Stimulated activated CD4-positive, alpha-beta T cell treated with anti-CD3 and anti-CD28 coated beads, TNF-alpha, amount 100 ng/mL, for 1 hour (primary cell): ENCODE measurements at regions not wholly inside any gene's neighbourhood (a gene's known extent, or its start where the extent isn't known, plus 50 kb on each side); places are given as distances from the start of the nearest gene placed in this dataset.
A peak's percentile ranks its signal among the peaks of the same experiment; 100 is the strongest.
"Not testable (repeated sequence)": the region's sequence is repeated elsewhere in the genome, so short reads cannot be mapped to it uniquely, and the experiment has no call there.

Experiments used
- DNase-seq, 3 donors: peaks; one replicate each; pipeline ENCODE4 v3.0.0-alpha.2; 2020; ENCODE audit warnings: low read depth in 3 of 3, low spot score in 1 of 3

DNA sequence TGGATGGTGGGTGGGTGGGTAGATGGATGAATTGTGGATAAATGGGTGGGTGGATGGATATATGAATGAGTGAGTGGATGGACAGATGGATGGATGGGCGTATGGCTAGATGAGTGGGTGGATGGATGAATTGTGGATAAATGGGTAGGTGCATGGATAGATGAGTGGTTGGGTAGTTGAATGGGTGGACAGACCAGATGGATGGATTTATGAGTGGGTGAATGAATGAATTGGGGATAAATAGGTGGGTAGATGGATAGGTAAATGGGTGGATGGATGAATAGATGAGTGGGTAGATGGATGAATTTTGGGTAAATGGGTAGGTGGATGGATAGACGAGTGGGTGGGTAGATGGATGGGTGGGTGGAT lies 108.7 kb downstream of the NPIPB11 start:
- not testable (repeated sequence) for DNase-seq

DNA sequence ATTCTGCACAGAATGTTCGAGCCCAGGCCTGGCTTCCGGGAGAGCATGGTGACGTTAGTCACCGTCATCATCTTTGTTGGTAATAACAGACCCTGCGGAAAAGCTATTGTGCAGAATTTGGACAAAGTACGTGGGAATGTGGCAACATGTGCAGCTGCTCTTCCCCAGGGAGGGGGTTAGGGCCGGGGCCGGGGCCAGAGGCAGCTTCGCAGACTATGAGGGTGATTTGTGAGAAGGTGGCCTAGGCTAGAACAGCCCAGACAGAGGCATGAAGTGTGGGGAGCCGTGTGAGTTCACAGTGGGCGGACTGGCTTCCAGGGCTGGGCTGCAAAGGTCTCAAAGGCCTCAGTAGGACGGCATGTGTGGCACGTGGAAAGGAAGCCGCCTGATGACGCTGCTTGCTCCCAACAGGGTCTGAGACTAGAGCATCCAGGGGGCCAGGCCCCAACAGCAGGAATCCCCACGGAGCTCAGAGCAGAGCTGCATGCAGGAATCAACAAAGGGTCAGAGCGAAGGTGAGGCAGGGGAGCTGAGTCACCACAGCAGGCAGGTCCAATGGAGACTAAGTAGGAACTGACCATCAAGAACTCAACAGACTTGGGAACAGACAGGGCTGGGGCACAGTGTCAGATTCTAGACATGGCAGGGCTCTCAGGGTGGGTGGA lies 109.2 kb downstream of the NPIPB11 start:
- DNase-seq, result not testable (repeated sequence)

DNA sequence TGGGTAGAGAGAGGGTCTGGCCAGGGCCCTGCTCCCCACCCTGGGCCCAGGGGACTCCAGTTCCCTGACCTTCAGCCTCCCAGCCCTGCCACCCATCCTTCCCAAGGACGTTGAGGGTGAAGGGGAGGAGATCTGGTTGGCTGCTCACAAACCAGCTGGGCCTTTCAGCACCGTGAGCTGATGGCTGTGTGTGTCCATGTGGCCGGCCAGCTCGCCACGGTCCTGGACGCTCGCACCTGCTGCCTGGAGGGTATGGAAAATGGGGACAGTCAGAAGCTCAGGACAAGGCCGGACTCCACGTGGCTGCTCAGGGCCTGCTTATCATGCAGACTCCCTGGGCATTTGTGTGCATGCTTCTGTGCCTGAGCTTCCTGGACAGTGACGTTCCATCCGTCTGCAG lies 110.3 kb downstream of the NPIPB11 start:
- DNase-seq, result not testable (repeated sequence)

DNA sequence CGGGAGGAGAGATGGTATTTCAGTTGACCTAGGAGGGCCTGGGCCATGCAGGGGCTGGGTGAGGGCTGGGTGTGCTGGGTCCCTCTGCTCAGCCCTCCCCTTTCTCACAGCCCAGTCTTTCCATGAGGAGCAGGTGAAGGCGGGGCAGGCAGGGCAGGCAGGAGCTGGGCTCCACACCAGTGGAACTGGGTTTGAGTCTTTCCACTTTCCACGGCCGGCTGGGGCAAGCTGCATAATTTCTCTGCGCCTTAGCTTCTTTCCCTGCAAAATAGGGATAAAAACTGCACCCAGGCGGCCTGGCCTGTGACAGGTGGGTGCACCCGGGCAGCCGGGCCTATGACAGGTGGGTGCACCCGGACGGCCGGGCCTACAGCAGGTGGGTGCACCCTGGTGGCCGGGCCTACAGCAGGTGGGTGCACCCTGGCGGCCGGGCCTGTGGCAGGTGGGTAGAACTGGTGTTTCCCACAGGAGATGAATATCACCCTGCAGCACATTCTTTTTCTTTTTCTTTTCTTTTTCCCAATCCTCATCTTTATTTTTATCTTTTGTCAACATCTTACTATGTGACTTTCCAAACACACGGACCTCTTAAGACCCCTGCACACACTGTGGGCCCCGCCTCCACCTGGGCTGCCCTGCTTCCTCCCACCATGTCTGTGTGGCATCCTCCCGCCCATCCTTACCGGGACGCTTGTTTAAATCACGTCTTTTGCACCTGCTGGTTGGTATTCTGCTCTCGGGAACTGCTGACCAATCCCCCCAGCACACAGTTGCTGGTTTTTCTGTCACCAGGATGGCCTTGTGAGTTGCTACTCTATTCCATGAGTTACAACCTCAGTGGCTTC lies 111.3 kb downstream of the NPIPB11 start:
- not testable (repeated sequence) for DNase-seq

DNA sequence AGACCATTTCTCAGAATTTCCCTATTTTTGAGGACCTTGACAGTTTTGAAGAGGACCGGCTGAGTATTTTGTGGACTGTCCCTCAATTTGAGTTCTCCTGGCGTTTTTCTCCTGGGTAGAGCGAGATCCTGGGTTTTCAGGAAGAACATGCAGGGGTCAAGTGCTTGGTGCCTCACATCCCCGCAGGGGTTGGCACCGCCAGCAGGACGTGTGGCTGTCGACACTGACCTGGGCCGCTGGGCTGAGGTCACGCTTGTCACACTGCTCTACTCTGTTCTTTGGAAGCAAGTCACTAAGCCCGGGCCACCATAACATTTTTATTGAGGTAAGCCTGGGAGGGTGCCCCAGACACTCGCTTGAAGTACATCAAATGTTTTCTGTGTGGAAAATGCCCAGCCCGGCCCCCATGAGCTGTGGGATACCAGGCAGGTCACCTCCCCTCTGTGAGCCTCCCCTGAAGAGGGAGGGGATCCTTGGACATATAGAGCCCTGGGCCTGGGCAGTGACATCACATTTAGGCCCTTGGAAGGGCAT lies 112.0 kb downstream of the NPIPB11 start:
- not testable (repeated sequence) for DNase-seq

DNA sequence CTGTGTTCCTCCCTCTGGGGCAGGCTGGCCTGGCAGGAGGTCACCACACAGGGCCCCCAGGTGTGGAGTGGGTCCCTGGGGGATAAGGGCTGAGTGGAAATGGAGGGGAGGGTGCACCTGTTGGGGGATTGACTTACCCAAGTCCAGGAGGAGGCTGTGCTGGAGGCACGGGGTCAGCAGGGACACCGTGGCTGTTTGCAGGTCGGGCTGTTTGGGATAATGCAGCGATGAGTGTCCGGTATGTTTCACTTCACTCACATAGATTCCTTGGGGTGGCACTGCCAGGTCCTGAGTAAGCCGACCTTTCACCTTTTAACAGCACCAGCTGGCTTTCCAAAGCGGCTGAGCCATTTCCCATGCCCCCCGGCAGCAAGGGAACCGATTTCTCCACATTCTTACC lies 113.0 kb downstream of the NPIPB11 start:
- DNase-seq, result not testable (repeated sequence)

DNA sequence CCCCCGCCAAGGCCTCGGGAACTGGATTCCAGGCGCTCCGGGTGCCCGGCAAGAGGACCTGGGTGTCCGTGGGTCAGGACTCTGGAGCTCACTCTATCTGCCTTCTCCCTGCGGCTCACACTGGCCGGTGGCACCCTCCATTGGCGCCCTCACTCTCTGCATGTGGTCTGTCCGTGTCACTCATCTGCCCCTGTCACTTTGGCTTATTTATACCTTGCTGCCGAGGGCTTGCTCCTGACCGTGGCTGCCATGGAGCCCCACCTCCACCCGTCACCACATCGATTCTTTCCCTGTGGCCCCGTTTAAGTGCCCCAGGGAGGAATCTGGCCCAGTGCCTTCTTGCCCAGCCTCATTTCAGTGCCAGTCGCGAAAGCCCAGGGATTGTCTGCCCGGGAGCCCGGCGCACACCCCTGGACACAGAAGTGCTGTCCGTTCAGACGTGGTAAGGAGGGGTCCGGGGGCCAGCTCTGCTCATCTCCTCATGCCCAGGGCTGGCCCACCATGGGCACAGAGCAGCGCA lies 113.5 kb downstream of the NPIPB11 start:
- not testable (repeated sequence) for DNase-seq

DNA sequence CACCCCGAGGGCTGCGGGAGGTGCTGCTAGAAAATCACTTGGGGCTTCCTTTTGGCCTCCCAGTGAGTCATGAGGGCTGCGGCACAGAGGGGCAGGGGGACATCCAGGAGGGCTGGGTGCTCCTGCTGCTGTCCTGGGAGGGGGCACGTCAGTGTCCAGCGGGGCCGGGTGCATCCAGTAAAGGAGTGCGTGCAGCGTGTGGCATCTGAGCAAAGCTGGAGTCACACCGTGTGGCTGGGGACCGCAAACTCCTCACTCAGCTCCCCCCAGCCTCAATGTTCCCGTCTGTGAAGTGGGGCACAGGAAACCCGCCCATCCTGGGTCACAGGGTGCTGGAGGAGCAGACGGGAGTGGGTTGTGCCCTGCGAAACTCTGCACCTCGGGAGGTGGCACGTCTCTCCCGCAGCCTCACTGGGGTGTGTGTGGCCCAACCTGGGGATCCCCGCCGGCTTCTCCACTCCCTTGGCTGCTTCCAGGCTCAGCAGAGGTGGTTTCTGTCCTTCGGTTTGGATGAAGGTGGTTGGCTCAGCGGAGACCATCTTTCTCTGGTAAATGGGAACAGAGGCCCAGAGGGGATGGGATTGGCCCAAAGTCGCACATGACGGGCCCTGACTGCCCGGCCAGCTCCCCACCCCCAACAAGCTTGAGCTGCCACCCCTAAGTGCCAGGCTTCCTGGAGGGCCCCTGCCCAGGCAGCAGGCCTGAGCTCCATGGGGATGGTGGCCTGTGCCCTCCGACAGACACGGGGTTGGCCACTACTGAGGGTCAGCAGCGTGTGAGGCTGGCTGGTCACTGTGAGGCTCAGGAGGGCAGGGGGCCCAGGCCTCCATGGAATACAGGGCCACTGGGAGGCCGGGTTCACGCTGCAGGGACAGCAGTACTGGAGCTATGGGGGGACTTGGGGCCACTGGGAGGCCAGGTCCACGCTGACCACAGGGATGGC lies 114.9 kb downstream of the NPIPB11 start:
- not testable (repeated sequence) for DNase-seq

DNA sequence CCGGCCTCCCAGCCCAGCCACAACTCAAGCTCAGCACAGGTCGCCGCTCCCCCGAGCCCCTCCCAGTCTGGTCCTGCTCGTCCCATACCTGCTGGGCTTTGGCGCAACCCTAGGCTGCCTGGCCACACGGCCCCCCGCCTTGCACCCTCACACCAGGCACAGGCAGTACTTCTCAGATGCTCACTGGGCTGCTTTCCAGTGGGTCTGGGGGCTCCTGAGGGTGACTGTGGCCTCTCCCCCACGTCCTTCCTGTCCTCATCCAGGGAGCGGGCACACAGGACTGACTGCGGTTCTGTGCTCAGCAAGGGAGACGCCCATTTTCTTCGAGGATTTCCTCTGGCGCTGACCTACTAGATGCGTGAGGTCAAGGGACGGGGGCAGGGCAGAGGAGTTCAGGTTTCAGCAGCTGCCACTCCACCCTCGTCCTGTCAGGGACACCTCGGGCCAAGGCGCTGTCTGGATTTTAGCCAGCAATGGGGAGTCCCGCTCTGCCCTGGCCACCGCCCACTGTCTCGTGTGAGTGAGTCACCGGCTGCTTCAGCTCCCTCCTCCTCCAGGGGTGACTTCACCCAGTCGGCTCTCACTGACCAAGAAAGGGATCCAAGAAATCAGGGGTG lies 115.8 kb downstream of the NPIPB11 start:
- DNase-seq, result peak; percentile 12 to 39 (median 22)

DNA sequence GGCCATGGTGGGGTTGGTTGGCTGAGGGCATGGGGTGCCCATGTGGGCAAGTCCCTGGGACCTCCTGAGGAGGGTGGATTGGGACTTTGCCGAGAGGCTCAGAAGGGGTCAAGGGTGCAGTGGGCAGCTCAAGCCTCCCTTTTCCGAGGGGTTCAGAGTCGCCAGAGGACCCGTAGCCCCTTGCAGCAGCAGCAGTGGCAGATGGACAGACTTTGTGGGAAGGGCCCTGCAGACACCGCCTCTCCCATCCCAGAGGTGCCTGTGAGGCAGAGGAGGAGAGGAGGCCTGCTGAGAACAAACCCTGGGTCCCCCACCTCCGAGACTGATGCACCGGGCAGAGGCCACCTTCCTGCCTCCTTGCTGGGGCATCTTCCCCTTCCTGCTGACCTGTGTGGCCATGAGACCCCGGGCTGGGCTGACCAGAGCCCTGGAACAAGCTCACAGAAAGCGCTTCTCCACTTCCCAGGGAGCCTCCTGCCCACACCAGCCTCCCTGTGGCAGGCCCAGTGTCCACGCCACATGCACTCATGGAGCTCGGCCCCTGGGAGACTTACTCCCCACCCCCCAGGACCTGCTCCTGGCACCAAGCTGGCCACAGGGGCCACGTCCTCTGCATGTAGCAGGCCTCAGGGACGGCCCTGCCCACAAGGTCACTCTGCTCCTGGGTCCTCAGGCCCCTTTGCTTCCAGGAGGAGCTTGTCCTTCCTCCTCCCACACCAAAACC lies 116.8 kb downstream of the NPIPB11 start:
- DNase-seq, result not testable (repeated sequence)

DNA sequence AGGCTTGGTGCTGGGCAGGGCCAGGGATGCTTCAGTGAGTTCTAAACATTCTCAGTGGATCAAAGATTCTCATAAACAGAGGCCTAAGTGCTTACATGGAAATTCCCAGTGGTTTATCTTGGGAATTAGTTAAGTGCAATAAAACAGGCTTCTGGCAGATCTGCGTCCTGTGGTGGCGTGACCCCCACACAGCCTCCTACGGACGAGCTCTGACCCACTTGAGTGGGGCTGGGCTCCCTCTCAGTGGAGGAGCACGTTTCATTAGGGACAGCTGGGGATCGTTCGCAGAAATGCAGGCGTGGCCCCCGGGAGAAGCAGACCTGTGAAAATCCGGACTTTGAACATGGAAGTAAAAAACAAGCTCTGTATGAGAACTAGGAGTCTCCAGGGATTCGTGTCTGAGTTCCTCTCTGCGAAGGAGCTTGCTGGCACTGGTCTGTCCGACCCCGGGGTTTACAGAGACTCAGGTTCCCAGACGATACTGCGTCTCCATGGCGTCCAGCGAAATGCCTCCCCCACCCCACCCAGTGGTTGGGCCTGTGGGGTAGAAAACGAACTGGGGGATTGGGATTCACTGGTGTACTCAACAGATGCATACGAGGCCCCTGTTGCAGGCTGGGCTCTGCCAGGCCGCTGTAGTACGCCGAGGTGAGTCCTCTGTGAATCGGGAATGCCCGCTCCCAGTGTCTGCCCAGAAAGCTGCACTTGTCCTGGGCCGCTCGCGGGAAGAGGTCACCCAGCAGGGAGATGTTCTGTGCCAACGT lies 117.6 kb downstream of the NPIPB11 start:
- not testable (repeated sequence) for DNase-seq

DNA sequence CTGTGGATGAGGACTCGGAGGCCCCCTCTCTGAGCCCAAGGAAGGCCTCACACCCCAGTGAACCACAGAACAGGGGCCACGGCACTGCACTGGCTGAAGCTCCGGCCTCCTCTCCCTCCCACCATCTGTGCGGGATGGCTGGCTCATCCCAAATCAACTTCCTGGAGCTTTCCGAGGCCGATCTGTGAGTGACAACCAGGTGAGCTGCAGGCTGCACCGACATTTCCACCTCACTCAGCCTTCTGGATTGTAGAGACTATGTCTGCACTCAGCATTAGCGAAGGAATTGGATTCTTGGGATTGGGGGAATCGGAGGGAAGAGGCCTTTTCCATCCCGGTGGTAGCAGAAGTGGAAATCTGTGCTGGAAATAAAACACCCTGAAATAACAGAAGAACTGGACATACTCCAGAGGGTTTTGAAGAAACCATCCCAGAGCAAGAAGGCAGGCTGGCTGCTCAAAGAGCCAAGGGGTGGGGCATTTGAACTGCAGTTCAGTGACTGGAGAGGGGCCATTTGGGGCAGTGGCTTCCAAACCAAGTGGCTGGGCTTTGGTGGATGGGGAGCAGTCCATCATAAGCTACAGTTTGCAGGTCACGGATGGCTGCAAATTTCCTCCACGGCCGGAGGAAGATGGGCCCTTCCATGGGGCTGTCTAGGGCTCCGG lies 118.5 kb downstream of the NPIPB11 start:
- DNase-seq, result not testable (repeated sequence)

DNA sequence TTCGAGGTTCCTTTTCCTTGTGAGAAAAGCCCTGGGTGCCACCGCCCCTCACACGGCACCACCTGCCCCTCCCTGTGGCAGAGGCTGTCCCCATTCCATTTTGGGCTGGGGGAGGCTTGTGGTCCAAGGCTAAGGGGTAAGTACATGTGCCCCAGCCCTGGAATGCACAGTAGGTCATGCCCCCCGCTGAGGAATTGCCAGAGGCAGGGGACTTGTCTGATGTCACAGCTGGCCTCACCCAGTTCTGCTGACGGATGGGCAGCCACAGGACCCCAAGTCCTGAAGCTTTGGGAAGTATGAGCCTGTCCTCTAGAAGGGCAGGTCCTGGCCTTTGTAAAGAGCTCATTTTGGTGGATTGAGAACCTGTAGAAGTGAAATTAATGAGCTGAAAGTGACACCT lies 119.3 kb downstream of the NPIPB11 start:
- not testable (repeated sequence) for DNase-seq

DNA sequence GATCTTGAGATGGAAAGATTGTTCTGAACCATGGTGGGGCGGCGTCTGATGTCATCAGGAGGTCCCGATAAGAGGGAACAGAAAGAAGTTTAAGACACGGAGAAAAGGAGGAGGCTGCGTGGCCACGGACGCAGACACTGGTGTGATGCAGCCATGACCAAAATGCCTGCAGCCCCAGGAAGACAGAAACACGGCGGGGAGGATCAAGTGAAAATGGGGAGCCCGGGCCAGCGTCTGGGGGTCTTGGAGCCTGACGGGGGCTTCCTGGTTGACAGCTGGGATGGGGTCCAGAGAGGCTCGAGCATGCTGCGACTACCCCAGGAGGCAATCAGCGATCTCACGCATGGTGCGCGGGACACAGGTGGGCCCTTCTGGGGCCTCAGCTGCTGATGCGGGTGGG lies 119.7 kb downstream of the NPIPB11 start:
- DNase-seq, result not testable (repeated sequence)

DNA sequence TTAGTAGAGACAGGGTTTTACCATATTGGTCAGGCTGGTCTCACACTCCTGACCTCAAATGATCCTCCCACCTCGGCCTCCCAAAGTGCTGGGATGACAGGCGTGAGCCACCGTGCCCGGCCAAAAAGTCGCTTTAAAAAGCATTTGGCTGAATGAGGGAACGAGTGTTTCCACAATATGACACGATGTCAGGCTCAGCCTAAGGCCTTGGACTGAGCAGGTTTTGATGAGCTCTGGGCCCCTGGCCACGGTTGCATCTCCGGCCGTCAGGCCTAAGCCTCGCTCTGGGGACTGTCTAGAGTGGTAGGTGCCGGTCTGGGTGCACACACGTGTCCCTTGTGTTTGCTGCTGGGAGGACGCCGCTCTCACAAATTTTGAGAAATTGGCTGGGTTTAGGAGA lies 120.3 kb downstream of the NPIPB11 start:
- DNase-seq, result not testable (repeated sequence)

DNA sequence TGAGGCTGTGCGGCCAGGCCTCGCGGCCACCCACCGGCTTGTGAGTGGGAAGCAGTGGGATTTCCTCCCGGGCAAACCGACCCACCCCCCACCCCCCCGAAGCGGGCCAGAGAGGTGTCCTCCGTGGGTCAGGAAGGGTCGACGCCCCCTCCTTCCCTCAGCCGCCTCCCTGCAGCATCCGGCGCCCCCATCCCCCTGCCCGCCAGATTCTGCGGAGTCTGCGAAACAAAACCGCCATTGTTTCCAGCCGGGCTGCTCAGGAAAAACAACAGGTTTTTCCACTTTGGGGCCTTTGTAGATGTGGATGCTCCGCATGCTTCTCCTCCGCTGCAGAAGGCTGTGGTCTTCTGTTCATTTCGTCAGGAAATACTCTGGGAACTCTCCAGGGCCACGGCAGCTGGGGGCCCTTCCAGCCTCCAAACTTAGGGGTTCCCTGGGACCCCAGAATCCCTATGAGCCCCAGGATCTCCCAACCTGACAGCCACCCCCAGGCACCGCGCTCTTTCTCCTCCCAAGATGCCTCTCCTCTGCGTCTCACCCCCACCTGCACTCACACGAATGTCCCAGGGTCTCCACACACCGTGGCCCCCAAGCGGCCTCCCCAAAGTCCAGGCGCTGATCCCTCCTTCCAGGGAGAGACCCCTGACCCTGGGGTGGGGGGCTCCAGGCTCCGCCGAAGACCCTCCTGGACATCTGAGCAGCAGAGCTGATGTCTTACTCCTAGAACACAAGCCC lies 121.2 kb downstream of the NPIPB11 start:
- DNase-seq, result not testable (repeated sequence)

DNA sequence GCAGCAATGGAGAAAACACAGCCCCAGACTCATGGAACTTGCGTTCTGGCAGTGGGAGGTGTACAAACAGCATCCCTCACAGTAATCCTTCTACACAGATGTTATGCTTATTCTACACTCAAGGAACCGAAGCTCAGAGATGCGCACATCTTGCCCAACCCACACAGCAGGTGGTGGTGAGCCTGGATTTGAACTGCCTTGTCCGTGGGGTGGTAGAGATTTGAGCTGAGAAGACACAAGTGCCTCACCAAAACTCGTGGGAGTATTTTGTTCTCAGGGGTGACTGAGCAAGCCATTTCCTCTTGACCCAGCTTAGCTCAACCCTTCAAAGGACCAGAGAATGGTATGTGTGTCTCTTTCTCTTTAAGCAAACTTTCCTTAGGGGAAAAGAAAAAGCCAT lies 121.8 kb downstream of the NPIPB11 start:
- not testable (repeated sequence) for DNase-seq

DNA sequence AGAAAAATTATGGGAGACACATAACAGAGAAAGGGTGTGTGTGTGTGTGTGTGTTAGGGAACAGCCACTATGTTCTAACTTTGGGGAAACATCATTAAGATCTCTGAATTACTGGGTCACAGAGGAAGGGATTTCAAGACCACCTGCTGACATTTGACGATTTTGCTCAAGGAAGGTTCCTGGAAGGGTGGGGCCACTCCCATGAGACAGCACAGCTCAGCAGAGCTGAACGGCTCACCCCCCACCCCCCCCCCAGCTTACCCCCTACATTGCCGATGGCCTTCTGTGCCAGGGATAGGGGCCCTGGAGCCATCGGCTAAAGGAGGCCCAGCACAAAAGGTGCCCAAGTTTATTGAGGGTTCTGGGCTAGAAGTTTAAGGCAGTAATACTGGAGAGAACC lies 122.4 kb downstream of the NPIPB11 start:
- not testable (repeated sequence) for DNase-seq
